GM12864 (cell line): ENCODE measurements at regions not wholly inside any gene's neighbourhood (a gene's known extent, or its start where the extent isn't known, plus 50 kb on each side); places are given as distances from the start of the nearest gene placed in this dataset.

Experiments used
- DNase-seq: peaks from one replicate; pipeline ENCODE4 v3.0.0-alpha.2; 2011; ENCODE audit warnings: low read depth
- H3K4me3 ChIP-seq: 2 replicates; pipeline ENCODE4 v1.5.1; 2011; ENCODE audit warnings: mild to moderate bottlenecking, low read depth, low read length, control low read depth
- CTCF ChIP-seq: IDR thresholded peaks from 2 replicates; pipeline ENCODE4 v1.5.1; 2011; ENCODE audit warnings: low read depth, mild to moderate bottlenecking, moderate library complexity, low read length, control low read depth, inconsistent platforms; ENCODE audit errors: missing control alignments

- no peak for DNase-seq
- TF ChIP-seq CTCF: no peak
- no peak overlapping the region for H3K4me3 ChIP-seq
These were observed 1015.7 kb upstream of the GOT2 start for GRCh38 chr16:59749662-59750336.

- H3K4me3 ChIP-seq: no peak overlapping the region
- DNase-seq: no peak
- TF ChIP-seq CTCF: no peak
These were observed 1014.4 kb upstream of the GOT2 start for GRCh38 chr16:59748531-59748930.

- TF ChIP-seq CTCF: no peak
- no peak overlapping the region for H3K4me3 ChIP-seq
- DNase-seq: no peak
These were observed 1009.4 kb upstream of the GOT2 start for GRCh38 chr16:59743504-59743903.

- TF ChIP-seq CTCF: no peak
- no peak overlapping the region for H3K4me3 ChIP-seq
- DNase-seq: no peak
These were observed 1006.7 kb upstream of the GOT2 start for GRCh38 chr16:59740858-59741257.

- H3K4me3 ChIP-seq: no peak overlapping the region
- no peak for TF ChIP-seq CTCF
- no peak for DNase-seq
These were observed 1003.2 kb upstream of the GOT2 start for GRCh38 chr16:59737274-59737673.

GRCh38 chr16:59733321-59733720, 999.2 kb upstream of the GOT2 start:
- TF ChIP-seq CTCF: no peak

GRCh38 chr16:59729613-59730012, 995.5 kb upstream of the GOT2 start:
- no peak overlapping the region for H3K4me3 ChIP-seq
- no peak for DNase-seq
- no peak for TF ChIP-seq CTCF

More at GRCh38 chr16:59733321-59733720, 999.2 kb upstream of the GOT2 start:
- no peak overlapping the region for H3K4me3 ChIP-seq
- no peak for DNase-seq
